ENCODE measurements at regions not wholly inside any gene's neighbourhood (a gene's known extent, or its start where the extent isn't known, plus 50 kb on each side); places are given as distances from the start of the nearest gene placed in this dataset.

DNA sequence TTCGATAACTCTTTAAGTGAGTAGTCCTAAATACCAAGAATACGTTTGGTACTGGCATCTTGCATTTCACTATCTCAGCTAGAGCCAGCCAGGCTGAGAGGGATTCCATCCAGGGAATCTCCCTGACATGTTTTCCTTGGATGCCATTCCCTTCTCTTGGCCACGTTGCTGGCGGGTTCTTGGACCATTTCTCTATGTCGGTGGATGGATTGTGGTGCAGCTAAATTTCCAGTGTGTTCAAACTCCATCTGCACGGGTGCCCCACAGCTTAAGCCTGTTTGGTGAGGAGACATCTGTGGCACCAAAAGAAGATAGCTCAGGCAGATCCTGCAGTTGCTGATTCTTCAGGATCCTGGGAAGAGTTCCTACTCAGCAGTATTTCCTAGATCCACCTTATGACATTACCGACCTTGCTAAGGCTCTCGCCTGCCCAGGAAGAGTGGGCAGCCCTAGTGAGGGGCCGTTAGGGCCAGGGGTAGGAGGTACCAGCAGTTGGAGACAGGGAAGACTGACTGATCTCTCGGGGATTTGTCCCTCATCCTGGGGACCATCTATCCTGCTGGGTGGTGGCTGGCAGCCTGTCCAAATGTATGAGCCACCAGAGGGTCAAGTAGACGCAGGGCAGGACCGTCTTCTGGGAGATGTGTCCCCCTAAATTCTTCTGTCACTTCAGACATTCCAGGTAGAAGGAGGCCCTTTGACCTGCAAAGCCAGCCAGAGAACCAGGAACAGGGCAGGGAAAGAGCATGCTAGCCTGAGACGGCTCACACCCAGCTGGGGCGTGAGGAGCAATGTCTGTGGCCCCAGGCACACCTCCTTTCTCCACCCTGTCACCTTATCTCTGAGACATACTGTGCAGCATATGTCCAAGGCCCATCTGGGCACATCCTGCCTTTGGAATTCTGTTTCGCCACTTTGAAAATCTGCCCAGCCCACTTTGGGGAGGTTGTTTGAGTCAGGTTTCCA, 72.6 kb upstream of the CAPRIN2 start:
- TF ChIP-seq CTCF (conservative IDR thresholded peaks at IDR 0.05; ENCODE audit: low read depth in 2 of 2) (no peak), POLR2AphosphoS5 (IDR thresholded peaks at IDR 0.05; ENCODE audit: low read depth) (no peak), EZH2 (IDR thresholded peaks at IDR 0.05; ENCODE audit: low read depth, unreplicated experiment) (no peak), EZH2phosphoT487 (IDR thresholded peaks at IDR 0.05; ENCODE audit: unreplicated experiment) (no peak), NANOG (IDR thresholded peaks at IDR 0.05; ENCODE audit: borderline replicate concordance) (no peak), REST (IDR thresholded peaks at IDR 0.05; ENCODE audit: unreplicated experiment) (no peak), ZNF114 (CRISPR knock-in tag; IDR thresholded peaks at IDR 0.05) (no peak), CREB1 (CRISPR knock-in tag; IDR thresholded peaks at IDR 0.05; ENCODE audit: low read depth) (no peak), STAT1 (IDR thresholded peaks at IDR 0.05; ENCODE audit: unreplicated experiment) (no peak), JUNB (IDR thresholded peaks at IDR 0.05; ENCODE audit: unreplicated experiment) (no peak), ZNF331 (CRISPR knock-in tag; IDR thresholded peaks at IDR 0.05; ENCODE audit: low read depth) (no peak)
- TF ChIP-seq, protein P1, sequence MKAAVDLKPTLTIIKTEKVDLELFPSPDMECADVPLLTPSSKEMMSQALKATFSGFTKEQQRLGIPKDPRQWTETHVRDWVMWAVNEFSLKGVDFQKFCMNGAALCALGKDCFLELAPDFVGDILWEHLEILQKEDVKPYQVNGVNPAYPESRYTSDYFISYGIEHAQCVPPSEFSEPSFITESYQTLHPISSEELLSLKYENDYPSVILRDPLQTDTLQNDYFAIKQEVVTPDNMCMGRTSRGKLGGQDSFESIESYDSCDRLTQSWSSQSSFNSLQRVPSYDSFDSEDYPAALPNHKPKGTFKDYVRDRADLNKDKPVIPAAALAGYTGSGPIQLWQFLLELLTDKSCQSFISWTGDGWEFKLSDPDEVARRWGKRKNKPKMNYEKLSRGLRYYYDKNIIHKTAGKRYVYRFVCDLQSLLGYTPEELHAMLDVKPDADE (IDR thresholded peaks at IDR 0.05), result no peak
- TF ChIP-seq, protein P2, sequence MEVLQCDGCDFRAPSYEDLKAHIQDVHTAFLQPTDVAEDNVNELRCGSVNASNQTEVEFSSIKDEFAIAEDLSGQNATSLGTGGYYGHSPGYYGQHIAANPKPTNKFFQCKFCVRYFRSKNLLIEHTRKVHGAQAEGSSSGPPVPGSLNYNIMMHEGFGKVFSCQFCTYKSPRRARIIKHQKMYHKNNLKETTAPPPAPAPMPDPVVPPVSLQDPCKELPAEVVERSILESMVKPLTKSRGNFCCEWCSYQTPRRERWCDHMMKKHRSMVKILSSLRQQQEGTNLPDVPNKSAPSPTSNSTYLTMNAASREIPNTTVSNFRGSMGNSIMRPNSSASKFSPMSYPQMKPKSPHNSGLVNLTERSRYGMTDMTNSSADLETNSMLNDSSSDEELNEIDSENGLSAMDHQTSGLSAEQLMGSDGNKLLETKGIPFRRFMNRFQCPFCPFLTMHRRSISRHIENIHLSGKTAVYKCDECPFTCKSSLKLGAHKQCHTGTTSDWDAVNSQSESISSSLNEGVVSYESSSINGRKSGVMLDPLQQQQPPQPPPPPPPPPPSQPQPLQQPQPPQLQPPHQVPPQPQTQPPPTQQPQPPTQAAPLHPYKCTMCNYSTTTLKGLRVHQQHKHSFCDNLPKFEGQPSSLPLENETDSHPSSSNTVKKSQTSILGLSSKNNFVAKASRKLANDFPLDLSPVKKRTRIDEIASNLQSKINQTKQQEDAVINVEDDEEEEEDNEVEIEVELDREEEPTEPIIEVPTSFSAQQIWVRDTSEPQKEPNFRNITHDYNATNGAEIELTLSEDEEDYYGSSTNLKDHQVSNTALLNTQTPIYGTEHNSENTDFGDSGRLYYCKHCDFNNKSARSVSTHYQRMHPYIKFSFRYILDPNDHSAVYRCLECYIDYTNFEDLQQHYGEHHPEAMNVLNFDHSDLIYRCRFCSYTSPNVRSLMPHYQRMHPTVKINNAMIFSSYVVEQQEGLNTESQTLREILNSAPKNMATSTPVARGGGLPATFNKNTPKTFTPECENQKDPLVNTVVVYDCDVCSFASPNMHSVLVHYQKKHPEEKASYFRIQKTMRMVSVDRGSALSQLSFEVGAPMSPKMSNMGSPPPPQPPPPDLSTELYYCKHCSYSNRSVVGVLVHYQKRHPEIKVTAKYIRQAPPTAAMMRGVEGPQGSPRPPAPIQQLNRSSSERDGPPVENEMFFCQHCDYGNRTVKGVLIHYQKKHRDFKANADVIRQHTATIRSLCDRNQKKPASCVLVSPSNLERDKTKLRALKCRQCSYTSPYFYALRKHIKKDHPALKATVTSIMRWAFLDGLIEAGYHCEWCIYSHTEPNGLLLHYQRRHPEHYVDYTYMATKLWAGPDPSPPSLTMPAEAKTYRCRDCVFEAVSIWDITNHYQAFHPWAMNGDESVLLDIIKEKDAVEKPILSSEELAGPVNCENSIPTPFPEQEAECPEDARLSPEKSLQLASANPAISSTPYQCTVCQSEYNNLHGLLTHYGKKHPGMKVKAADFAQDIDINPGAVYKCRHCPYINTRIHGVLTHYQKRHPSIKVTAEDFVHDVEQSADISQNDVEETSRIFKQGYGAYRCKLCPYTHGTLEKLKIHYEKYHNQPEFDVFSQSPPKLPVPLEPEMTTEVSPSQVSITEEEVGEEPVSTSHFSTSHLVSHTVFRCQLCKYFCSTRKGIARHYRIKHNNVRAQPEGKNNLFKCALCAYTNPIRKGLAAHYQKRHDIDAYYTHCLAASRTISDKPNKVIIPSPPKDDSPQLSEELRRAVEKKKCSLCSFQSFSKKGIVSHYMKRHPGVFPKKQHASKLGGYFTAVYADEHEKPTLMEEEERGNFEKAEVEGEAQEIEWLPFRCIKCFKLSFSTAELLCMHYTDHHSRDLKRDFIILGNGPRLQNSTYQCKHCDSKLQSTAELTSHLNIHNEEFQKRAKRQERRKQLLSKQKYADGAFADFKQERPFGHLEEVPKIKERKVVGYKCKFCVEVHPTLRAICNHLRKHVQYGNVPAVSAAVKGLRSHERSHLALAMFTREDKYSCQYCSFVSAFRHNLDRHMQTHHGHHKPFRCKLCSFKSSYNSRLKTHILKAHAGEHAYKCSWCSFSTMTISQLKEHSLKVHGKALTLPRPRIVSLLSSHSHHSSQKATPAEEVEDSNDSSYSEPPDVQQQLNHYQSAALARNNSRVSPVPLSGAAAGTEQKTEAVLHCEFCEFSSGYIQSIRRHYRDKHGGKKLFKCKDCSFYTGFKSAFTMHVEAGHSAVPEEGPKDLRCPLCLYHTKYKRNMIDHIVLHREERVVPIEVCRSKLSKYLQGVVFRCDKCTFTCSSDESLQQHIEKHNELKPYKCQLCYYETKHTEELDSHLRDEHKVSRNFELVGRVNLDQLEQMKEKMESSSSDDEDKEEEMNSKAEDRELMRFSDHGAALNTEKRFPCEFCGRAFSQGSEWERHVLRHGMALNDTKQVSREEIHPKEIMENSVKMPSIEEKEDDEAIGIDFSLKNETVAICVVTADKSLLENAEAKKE (CRISPR knock-in tag; IDR thresholded peaks at IDR 0.05), result no peak
